ENCODE measurements at regions not wholly inside any gene's neighbourhood (a gene's known extent, or its start where the extent isn't known, plus 50 kb on each side); places are given as distances from the start of the nearest gene placed in this dataset.

GRCh38 chr7:68166525-68166924 lies 1169.9 kb downstream of the TYW1 start:
- TF ChIP-seq CTCF (IDR thresholded peaks at IDR 0.05) (no peak), POLR2A (IDR thresholded peaks at IDR 0.05) (no peak)
